ENCODE measurements at regions not wholly inside any gene's neighbourhood (a gene's known extent, or its start where the extent isn't known, plus 50 kb on each side); places are given as distances from the start of the nearest gene placed in this dataset.

DNA sequence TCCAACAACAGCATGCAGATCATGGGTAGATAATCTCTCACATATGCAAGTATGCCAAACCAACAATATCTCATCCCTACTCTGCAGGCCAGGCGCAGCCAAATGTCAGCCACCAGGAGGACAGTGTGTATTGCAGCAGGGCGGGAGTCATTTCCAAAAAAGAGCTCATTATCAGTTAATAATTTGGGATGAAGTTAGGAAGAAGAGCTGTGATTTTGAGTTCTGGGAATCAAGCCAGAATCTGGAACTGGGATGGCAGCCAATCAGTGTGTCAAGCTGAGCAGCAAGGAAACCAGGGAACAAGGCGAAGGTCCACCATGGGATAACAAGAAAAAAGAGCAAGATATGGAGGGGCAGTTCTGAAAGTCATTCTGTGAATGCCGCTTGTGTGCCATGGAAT is 88.2 kb upstream of the CAMK2D start:
- no peak for DNase-seq

DNA sequence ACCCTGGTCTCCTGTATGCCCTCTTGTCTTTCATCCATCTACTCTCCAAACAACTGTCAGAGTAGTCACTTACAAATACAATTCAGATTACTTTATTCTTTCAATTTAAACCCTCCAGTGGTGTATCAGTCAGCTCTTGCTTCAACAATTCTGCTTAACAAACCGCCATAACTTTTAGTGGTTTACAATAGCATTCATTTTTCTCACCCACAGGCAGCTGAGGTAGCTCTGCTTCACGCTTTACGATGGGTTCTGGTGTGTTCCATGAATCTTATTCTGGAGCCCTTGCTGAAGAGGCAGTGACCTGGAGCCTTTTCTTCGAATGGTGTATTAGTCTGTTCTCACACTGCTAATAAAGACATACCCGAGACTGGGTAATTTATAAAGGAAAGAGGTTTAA is 86.2 kb upstream of the CAMK2D start:
- no peak for DNase-seq

DNA sequence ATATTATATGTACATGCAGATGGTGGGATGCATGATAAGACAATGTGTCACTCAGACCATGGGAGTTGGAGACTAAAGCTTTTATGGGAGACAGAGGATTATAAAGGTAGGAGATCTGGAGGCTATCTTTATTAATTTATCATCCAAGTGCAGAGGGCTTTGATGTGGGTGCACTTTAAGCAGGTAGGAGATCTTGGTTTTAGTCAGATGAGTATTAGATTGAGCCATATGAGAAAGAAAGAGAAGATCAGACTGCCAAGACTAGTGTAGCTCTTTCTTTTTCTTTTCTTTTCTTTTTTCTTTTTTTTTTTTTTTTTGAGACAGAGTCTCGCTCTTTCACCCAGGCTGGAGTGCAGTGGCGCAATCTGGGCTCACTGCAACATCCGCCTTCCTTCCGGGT is 84.9 kb upstream of the CAMK2D start:
- DNase-seq, result no peak

DNA sequence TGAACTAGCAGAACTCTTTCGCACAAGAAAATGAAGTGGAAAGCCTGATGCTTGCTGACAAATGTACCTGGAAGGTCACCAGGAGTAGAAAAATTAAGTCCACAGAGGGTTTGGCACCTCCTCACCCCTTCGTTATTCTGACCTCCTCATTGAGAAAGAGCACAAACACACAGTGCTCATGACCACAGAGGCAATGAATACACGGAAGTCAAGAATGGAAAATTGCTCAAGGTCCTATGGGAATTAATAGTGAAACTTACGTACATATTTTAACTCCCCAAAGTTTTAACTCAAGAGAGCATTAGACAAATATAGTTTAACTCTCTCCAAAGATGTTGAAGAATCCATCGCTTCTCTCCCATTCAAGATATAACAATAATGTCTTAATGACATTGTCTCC is 83.6 kb upstream of the CAMK2D start:
- DNase-seq, result no peak

DNA sequence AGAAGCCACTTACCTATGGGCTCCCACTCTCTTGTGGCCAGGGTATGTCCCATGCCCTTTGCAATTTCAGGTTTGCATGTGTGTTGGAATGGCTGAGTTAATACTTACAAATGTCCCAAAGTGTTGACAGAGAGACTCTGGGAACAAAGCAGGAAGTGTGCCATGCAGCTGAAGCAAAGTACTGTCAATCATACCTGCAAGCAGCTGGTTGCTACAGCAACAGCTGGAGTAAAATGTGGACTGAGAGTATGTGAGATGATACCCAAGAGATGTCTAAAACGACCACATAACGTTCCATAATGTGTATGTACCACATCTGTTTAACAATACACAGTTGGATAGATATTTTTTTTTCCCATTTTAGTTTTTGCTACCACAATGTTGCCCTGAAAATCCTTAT is 82.8 kb upstream of the CAMK2D start:
- DNase-seq, result no peak

DNA sequence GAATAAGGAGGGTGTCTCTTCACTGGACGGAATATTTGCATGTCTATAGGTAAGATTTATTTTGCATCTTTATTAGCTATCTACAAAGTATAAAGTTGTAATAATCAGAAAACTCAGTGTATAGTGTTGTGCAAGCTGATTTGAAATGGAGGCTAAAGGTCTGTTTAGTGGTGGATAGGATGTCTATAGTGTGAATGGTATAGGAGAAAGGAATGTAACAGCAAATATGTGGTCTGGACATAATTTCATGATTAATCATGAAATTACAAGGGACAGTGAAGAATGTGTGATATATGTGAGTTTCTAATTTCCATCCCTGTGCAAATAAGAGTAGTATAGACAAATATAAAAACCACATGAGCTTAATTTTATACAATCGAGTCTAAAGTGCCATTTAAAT is 79.3 kb upstream of the CAMK2D start:
- DNase-seq, result peak; percentile 71

DNA sequence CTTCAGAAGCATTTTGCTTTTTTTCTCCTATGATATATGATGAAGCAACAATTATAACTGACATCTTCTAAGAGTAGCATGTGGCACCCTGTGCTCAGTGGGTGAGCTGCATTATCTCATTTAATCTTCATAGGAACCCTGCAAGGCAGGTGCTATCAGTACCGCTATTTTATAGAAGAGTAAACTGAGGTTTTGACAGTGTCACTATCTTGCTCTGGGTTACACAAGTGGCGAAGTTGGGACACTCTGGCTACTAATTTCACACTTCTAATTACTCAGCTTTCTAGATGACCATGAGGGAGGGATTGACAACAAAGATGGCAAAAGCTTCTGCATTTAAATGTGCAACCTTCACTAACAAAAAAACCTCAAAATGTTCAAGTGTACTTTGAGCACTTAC is 76.9 kb upstream of the CAMK2D start:
- DNase-seq, result no peak

DNA sequence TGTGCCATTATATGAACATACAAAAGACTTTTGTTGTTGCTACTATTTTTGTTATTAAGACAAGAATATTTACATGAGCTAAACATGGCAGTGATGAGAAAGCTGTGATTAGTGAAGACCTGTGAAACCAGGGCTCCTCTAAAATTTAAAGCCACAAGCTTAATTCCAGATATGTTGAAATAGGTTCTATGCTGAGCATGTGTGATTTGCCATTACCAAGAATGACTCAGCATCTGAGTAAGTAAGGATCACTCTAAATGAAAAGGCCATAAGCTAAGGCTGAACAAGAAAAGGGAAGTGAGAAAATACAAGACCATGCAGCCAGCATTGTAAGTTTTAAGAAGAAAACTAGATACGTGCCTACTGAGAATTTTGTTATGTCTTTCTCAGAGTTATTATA is 75.9 kb upstream of the CAMK2D start:
- DNase-seq, result peak; percentile 86

DNA sequence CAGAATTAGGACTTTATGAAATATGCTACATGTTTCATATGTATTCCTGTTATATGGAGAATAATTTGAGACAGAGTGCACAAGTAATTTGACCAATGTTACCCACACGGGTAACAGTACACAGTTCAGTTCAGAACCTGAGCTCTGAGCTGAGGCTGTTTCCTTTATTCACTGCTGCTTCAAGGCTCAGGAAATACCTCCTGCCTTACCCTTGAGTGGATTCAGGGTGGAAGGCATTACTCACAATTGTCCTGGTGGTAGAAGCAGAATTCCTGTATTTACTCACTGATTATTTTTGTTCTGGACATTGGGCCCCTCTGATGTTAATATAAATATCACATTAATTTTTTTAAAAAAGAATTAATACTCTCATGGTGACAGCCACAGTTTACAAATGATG is 73.5 kb upstream of the CAMK2D start:
- DNase-seq, result peak; percentile 78

DNA sequence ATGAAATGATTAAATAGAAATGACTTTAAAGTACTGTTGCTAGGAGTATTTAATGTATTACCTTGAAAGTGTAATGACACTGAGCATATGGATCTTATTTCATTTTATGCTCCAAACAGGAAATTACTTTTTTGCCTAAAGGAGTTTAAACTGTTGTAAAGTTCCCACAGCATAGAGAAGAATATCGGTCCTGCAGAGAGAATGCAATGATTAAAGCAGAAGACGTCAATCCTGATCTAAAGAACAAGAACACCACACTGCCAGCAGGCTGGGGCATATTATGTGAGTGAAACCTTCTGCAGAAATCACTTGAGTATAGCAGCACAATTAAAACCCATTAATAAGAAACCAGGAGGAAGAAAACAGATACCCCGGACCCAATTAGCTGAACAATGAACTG is 72.8 kb upstream of the CAMK2D start:
- no peak for DNase-seq

DNA sequence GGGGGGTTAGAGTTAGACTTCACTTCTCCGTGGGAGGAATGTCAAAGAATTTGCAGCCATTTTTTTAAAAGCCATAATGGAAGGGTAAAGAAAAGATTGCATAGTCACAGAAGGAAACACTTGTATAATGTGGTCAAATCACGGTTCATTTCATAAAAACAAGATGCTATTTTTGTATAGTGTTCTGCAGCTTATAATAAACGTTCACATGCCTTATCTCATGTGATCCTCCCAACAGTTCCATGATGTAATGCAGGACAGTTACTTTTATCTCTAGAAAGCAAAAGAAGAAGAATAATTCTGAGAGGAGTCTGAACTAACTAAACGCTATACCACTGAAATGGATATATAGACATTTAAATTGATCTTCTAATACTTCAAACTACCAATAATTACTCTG is 71.3 kb upstream of the CAMK2D start:
- DNase-seq, result no peak

DNA sequence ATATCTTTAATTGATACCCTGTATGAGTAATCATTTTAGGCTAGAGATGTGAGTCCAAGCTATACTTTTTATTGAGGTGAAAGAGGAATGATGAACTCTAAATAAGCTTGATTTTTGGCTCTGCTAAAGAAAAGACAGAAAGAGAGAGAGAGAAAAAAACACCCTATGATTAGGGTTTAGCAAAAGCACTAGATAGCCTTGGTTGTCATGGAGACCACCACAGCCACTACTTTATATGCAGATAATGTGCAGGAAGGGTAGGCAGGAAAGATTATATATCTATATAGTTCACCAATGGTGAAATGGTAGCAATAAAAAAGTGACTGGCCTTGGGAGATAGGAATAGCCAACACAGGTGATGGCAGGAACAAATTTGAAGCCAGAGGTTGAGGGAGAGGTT is 69.9 kb upstream of the CAMK2D start:
- no peak for DNase-seq

DNA sequence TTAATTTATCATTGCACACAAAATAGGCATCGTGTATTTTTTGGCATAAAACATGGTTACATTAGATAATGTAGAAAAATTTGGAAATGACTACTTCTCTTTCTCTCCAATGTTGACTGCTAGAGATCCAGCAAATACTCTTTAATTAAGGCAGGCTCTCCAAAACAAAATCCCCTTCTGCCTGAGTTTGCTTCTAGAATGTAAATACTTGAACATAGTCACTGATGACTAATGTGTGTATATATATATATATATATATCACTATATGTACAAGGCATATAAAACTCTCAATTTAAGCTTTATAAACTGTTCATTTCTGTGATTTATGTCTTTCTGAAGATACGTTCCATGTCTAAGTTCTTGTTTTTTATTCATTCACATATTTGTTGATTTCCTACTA is 67.2 kb upstream of the CAMK2D start:
- peak; percentile 44 for DNase-seq

DNA sequence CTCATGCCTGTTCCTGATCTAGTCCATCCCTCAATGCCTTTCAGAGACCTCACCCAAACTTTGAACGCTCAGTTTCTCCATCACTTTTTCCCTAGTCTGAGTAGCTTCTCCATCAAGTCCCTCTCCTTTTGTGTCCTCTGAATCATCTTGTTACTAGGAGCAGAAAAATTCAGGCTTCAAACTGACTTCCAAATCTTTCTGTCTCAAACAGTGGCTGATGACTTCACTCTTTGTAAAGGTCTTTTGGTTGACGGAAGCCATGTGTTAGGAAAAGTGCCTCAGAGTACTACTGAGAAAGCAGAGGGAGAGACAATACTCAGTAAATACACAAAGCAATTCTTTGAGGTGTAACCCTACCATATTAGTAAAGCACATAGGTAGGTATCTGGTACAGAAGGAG is 65.7 kb upstream of the CAMK2D start:
- DNase-seq, result peak; percentile 64

DNA sequence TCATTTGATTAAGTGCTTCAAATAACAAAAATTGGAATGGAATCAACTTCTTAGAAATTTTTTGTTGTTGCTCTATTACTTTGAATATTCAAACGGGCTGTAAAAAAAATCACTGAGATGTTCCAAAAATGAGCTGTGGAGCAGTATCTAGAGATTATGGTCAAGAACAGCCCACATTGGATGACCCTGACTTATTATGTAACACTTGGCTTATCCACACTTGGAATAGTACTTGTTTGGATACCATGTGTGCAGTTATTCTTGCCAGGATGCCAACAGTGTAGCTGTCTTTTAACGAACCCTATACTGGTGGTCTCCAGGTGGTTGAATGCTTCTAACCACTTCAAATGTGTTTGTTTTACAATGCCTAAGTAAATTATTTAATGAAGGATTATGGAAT is 64.9 kb upstream of the CAMK2D start:
- no peak for DNase-seq

DNA sequence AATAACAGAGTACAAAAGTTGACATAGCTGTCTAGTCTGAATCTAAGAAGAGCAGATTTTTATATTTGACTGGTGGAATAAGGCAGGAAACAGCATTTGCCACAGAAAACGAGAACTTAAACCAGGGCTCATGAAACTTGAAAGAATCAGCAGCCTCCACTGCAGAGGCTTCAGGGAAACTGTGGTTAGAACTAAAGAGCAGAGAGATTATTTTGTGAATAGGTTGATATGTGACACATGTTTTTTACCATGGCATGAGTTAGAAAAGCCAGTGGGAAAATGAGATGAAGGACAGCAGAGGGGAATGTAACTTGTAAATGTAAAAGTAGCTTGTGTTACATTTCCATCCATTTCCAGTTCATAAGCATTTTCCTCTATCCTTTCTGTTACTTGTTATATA is 63.7 kb upstream of the CAMK2D start:
- no peak for DNase-seq

DNA sequence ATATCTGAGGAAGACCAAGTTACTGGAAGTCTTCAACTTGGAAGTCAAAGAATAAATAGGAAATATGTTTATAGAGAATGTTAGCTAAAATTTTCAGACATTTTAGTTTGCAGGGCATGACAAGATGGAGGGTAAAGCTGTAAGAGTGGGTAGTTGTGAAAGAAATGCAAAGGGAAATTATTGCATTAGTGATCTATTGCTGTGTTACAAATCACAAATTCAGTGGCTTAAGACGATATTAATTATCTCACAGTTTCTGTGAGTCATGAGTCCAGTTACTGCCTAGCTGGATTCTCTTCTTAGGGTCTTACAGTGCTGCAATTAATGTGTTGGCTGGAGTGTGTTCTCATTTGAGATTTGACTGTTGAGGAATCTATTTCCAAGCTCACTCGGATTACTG is 62.9 kb upstream of the CAMK2D start:
- DNase-seq, result no peak

DNA sequence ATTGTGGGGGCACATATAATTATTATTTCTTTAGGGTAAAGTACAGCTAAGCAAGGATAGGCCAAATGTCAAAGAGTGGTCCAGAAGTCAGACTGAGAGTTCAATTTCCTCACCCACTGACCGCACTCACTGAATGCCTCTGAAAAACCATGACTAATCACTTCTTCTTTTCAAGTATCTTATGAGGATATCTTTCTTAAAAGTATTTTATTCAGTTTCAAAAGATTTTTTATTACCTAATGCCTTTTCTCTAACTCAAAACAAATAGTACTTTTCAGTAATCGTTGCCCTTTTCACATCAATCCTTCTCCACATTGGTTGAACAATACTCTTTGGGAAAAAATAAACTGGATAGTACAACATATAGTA is 61.7 kb upstream of the CAMK2D start:
- DNase-seq, result no peak

DNA sequence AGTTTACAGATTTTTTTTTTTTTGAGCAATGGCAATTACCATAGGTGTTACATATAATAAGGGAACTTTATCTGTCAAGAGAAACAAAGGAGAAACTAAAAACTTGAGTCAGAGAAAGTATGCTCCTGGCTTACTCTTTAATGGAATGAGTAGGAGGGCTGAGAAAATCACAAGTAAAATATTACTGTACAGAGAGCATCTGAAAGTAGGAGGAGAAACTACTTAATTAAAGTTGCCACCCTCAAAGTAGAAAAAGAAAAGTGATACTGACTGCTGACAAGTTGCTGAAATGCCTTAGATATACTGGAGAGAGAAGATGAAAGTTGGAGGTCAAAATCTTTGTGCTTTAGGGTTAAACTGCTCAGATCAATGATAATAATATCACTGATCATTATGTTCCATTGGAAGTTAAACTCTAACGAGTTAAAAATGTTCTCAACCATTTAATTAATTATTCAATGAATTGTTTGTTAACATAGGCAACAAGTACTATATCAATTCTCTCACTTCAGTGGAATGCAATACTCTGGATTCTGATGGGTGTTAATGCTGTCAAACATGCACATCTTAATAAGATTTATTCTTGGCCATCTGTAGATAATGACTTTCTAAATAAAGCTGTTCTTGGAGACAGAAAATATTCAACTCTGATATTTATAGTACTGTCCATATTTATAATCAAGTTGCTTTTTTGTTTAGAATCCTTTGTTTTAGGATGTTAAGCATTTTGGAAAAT is 61.2 kb upstream of the CAMK2D start:
- DNase-seq, result no peak

DNA sequence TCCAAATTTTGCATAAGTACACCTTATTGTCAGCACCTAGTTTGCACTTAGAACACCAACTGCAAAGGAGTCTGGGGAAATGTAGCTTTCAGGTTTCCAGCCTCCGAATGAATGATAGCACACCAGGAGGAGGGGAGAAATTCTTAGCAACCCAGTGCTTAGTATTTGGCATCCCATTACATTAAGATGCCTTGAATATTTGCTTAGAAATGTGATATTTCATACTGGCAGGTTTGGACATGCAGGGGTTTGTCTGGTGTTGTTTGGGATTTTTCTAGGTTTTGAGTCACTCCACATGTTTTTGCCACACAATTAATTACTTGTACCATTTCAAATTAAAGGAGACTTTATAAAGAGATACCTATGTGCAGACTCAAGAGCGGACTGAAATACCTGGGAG is 60.3 kb upstream of the CAMK2D start:
- DNase-seq, result no peak

DNA sequence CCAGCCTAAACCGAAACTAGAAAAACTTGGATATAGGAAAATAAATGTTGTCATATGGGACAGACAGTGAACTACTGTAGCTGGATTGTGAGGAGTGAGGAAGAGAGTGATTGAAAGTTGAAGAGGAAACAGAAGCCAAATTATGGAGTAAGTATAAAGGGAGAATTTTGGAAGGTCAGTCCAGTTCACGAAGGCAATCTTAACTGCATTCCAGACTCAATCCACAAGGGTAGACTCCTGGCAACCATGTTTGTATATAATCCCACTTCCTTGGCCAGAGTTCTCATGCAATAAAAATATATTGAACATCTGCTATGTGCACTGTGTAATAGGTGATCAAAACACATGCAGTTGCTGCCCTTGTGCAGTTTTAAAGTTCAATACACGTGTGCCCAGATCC is 58.6 kb upstream of the CAMK2D start:
- DNase-seq, result no peak

DNA sequence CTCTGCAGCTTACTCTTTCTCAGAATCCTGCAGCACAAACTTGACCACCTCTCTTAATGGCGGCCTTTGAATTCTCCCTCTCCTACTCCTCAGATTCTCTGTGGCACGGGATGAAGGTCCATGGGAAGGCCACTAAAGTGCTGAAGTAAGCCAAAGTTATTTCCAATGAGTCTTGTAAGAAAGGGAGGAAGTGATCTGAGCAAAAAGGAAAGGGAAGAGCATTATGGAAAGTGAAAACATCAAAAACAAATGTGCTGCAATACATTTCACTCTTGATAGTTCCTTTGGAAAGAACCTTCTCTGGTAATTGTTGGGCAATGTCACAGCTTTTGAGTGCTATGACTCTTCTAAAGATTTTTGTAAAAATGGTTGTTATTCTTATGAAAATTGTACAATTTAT is 54.3 kb upstream of the CAMK2D start:
- DNase-seq, result no peak

DNA sequence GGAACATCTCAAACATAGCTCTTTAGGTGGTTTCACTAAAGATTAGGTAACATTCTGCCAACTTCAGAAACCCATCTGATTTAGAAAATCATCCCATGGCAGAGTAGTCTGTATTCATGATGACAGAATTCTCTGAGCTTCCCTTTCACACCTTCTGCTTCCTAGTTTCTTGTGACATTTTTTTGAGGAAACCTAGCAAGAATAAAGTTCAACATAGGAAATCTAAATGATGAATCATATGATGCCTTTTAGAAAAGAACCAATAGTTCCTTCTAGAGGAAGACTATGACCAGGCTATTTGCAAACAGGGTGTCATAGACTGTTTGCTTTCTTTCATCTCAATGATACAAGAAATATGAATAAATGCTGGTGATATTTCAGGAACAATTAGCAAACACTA is 49.8 kb upstream of the CAMK2D start:
- DNase-seq, result no peak
